IPS-NIHi7 (cell line): ENCODE measurements at regions not wholly inside any gene's neighbourhood (a gene's known extent, or its start where the extent isn't known, plus 50 kb on each side); places are given as distances from the start of the nearest gene placed in this dataset.

Experiments
- DNase-seq: peaks from one replicate; pipeline ENCODE4 v3.0.0; 2012; ENCODE audit warnings: mixed read lengths; ENCODE audit errors: extremely low spot score

DNA sequence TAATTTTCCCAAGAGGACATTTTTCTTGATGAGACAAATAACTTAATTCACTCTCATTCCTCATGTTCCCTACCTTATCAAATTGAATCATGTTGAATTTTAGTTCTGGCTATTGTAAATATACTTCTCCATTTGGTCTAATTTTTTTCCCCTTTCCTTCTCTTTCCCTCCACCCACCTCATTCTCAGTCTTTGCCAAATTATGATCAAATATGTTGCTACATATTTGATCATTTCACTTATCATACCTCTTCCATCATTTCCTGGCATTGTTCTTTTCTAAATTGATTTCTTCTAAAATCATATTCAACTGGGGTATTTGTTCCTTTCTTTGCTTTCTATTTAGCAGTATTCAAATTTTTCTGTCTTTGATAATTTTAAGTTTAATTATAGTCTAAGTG, 52.3 kb downstream of the HDGFL1 start:
- no peak for DNase-seq

DNA sequence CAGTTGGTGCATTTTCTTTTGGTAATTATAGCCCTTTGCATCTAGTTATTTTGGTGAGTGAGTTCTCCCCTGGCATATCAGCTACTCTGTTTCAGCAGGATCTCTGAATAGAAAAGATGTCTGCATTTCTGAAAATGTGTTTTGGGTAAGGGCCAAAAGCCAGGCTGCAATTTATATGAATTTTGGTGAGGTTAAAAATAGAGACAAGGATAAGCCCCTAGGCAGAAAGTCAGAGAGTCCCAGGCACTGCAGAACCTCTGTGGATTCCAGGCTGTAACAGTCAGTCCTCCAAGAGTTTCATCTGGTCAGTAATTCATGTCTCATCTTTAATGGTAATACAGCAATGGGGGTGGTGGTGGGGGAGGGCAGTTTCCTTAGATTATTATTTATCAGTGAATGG, 53.0 kb downstream of the HDGFL1 start:
- no peak for DNase-seq

DNA sequence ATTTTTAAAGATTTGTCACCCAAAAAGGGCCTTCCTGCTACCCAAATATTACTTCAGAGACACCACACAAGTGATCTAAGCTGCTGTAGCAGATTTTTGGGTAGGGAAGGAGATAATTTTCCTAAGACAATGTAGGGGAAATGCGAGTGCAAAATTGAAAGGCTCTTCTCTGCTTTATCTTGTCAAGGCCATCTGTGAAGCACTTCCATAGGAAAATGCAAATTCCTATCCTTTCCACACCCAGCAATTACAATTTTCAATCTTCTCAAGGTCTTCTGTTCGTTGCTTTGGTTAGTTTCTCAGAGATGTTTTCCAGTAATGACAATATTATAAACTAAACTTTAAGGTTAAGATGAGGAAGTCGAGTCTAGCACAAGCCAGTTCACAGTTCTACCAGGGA, 53.4 kb downstream of the HDGFL1 start:
- DNase-seq = no peak

DNA sequence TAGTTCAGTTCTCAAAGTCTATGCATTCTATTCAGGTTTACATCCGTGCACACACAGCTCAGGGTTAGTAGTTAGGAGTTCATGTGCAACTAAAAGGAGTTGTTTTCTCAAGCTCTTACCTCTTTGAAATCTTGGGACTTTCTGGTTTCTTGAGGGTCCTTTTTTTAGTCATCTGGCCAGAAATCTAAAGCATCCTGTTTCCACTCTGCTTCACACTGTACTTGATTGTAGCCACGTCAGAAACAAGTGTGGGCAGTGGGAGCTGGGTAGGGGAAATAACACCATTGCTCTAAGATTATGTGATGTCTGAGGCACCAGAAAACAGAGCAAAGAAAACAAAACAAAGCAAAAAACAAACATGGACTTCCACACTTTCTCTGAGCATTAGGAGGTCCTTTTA, 58.3 kb downstream of the HDGFL1 start:
- no peak for DNase-seq

DNA sequence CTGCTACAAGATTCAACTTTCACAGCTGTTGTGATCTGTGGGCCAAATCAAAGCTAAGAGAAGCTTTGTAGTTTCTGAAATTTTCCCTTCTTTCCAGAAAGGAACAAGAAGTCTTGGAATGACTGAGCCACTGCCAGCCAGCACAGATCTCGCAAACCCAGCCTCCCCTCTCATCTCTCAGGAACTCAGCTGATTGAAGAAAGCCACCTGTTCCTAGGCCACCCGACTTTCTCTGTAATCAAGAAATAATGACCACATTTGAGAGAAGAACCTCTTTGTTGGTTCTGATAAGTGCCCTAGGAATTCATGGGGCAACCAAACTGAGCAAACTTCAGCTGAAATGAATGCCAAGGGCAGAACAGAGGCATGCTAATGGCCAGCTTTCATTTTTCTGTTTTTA, 61.7 kb downstream of the HDGFL1 start:
- DNase-seq = no peak

DNA sequence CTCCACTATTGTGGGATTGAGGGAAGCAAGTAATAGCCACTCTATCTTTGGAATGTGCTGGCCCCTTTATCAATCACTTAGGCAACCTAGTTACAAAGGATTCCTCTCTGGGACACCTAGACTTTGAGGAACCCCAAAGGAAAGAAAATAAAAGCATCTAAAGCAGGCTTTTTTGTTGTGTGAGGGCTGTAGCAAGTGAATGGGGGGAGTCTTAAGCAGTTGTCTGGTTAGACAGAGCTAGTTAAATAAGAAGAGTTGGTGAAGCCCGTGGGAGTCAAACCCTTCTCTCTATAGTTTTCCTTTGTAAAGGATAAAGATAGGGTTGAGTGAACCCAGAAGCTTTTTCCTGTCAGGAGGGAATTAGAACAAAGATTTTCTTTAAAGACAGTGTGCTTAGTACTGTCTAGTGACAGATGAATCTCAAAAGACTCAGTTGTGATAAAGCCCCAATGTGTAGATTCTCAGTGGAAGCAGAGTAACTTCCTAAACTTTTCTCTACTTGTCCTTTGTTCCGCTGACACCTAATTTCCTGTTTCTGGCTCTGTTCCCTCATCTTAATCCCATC, 63.3 kb downstream of the HDGFL1 start:
- DNase-seq = no peak

DNA sequence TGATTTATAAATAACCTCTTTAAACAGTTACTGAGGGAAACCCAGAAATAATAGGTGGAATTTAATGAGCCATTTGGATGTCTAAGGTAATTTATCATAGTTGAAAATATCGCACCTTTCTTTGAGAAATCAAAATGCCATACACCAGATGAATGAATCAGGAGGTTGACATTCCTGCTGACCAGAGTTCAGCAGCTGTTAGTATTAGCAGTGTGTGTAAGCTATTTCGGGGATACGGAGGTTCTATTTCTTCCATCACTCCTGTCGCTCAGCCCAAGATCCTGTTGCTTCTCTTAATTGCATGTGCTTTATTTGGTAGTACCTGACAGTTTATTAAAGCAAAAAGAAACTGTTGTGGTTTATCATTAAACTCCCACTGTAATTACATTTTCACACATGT, 67.1 kb downstream of the HDGFL1 start:
- DNase-seq = no peak

DNA sequence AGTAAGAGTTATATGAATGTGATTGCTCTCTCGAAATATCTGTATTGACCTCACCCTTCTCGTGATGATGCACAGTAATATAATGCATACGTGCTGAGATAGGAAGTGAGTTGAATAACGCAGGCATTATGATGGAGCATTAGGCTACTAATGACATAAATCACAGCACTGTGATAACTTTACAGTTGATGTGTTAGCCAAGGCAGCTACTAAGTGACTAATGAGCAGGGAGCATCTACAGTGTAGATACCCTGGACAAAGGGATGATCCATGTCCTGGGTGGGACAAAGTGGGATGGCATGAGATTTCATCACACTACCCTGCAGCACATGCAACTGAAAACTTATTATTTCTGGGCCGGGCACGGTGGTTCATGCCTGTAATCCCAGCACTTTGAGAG, 68.4 kb downstream of the HDGFL1 start:
- DNase-seq = no peak

DNA sequence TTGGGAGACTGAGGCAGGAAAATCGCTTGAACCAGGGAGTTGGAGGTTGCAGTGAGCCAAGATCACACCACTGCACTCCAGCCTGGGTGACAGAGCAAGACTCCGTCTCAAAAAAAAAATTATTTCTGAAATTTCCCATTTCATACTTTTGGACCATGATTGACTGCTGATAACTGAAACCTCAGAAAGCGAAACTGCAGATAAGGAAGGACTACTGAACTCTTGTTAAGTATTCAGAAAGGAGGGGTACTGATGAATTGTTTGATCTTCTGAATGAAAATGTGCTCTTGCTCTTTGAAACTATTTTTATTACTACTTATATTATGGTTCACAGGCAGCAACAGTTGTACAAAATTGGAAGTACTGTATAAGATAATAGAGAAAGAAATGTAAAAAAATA, 69.0 kb downstream of the HDGFL1 start:
- no peak for DNase-seq

DNA sequence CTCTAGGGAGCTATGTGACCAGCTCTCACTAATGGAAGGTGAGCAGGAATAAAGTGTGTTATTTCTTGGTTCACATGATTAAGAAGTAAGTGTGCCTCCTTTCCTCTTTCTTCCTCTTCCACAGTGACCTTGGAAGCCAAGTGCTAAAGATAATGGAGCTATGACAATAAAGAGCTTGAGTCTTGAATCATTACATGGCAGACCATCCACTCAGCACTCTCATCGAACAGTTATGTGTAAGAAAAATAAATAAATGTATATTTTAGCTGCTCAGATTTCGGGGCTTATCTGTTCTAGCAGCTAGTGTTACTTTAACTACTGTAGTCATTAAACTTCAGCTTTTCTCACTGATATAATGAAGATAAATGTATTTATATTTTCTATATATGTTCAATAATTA, 72.9 kb downstream of the HDGFL1 start:
- no peak for DNase-seq

DNA sequence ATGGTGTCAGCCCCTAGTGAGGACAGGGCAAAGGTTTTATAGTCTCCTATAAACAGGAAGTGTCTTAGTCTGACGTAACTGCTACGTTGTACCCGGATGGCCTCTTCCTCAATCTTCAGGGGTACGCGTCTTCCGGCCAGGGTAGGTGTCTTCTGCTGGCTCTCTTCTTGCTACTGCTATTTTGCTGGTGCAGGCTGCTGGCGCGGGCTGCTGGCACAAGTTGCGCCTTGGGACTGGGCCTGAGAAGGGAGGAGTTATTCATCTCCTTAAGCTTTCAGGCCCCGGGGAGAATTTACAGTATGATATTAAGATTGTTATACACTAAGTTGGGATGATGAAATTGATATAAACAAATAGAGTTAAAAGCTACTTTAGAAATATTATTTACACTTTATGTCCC, 74.4 kb downstream of the HDGFL1 start:
- DNase-seq = no peak

DNA sequence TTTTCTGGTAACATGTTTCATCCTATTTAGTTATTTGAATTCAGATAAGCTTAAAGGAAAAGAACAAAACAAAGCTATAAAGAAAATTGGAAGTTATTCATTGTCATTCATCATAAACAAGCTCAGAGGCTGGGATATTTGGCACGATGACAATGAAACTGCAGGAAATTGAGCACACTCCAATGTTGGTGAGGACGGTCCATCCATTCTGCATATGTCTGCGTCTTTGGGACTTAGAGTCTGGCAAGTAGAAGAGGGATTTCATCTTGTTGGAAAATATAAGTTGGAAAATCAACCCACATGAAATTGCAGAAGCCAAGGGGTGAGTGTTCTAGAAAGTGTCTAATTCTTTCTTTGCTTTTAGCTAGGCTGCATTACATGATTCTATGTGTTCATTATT, 78.4 kb downstream of the HDGFL1 start:
- DNase-seq = no peak

DNA sequence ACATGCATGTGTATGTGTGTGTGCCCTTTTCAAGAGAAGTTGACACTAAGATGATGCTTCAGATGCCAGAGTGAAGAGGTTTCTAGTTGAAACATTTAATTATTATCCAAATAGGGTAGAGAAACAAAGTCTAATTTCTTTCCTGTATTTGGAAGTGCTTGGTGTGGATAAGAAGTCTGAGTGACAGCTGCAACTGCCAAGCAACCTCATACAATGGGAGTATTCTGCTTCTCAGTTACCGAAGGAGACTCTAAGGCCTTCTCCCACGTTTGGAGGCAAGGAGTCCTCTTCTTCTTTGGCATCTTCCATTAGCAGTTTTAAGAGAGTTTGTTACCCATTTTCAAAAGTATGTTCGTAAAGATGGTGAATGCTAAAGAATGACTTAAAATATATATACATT, 82.4 kb downstream of the HDGFL1 start:
- DNase-seq = no peak

DNA sequence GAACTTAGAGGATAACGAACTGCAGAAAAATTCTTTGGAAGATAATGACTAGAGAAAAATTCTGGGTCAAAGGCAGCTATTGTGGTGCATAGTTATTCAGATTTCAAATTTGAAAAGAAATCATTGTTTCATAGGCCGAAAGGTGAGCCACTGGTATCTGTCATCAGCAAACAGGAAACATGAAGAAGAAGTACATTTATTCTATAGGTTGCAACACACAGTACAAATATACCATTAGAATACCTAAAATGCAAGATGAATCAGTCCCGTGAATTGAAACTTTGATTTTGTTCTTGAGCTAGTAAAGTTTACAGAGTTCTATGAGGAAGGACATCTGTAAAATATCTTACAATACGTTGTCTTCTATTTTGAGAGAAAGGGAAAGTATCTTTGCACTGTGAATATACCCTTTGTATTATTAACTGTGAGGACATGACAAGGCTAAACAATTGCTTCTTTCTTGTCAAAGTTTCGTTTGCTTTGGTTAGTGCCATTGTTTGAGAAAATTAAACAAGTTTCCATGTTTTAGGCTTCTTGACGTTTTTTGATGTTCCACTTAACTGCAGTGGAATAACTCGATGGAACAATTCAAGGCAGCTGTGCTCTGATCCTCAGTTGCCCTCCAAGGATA, 84.7 kb downstream of the HDGFL1 start:
- DNase-seq = no peak

DNA sequence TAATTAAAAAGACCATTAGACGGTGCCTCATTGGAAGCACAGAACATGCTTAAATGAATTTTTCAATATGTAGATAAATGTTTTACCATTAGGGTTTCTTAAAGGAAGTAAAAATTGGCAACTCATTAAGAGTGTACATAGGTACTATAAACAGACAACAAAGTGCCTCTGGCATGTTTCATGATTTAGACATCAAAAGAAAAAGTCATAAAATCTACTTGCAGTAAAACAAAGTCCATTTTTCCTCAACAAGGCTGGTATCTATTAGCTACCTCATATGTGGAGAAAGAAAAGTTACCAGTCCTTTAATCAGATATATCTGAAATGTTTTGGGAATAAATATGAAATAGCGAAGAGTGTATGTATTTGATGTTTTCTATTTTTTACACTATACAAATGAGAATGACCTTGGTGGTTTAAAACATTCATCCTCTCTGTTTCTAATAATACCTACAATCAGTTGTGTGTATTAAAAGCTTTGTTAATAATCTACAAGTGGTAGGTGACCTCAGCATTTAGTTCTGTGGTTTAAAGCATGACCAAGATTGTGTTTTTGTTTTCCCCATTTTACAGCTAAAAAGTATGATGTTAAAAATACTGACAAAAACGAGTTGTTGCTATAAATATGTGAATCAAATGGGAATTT, 87.5 kb downstream of the HDGFL1 start:
- DNase-seq = no peak

DNA sequence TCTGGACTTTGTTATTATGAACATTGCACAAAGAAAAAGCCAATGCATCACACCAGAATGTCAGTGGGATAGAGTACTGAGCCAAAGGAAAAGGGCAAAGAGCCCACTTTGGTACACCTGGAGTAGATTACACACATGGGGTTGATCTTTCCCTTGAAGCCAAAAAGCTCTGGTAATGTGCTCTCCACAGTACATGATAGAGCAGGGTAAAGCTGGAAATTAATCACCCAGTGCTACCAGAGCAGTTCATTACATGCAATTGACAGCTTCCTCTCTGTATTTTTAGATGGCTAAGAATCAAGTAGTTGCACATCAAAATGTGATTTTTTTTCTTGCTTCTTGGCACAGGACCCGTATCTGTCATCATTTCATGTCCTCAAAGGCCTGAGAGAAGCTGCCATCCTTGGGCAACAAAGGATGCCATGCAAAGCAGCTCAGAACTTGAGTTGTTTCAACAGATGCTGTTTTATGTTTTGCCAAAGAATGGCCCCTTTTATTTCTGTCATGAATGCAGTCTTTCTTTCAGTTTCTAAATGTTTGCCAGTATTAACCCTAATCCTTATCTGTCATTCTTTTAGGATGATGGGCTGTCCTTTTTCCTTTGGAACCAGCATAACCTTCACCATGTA, 88.1 kb downstream of the HDGFL1 start:
- no peak for DNase-seq

DNA sequence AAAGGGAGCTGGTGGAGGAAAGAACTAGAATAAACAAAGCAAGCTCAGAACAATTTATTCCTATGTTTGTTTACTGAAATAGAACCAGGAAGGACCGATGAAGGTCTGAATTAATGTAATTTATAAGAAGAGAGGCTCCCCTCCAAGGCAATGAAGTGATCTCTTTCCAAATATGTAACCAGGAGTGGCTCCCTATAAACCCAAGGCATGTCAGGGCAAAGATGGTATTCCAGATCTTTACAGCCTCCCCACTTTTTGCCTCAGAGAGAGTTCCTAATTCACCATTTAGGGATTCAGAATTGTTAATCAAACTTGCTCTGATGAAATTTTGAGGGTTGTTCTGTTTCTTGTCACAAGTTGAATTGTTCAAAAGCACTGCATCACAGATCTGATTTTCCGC, 88.8 kb downstream of the HDGFL1 start:
- no peak for DNase-seq

DNA sequence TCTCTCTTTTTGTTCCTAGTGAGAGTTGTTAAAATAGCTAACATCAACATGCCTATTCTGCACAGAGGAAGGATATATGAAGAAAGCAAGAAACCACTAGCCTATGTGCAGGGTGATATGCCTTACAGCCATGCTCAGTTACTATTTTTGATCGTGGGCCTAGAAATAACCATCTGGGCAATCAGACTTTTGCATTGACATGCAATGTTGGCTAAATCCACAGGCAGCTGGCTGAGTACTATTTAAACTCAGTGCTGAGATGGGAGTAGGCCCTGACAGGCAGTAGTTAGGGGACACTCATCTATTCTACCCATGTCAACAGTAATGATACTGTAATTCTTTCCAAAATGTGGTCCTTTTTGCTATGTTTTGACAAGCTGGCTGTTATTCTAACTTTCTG, 89.6 kb downstream of the HDGFL1 start:
- no peak for DNase-seq

DNA sequence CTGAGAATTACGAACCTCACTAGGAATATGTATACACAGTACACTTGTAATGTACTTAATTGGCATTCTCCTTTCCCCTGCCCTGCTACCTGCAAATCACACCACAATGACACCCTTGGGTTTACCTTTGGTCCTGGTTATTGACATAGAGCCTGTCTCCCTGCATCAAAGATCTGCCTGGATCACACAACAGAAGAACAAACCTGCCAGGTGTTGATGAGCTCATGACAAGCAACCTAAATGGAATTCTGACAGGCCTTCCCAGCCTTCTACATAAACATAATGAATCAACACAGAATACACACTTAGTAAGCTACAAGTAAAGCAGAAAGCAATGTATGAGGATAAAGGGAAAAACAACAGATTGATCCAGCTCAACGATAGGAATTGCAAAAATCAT, 95.6 kb downstream of the HDGFL1 start:
- DNase-seq = no peak

DNA sequence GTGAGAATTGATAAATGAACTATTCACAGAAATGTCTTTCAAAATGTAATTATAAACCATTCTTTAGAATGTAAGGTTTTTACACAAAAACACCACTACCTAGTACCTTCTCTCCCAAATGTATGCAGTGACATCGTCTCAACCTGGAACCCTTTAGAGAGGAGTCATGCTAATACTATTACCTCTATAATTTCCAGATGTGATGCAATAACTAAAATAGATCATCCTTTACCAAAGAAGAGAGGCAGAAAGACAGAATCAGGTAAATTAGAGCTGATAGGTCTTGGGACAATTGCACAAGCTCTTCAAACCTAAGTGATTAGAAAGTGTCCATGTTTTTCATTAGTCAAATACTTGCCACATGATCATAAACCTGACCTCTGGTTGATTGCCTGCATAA, 96.7 kb downstream of the HDGFL1 start:
- no peak for DNase-seq

DNA sequence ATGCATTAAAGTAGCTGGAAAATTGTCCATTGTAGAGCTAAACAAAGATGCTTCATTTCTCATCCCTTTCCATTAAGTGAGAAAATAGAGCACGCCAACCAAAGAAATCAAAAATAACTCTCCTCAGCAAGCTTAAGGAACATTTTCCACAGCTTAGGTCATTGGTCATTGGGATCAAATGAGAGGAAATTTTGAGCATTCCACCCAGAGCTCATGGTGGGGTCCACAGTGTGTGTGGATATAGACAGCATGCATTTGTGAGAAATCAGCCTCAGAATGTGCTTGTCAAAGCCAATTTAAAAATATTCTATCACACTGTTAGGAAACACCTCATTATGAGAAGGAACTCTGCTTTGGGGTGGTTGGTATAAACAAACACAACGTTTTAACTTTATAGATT, 97.2 kb downstream of the HDGFL1 start:
- DNase-seq = no peak

DNA sequence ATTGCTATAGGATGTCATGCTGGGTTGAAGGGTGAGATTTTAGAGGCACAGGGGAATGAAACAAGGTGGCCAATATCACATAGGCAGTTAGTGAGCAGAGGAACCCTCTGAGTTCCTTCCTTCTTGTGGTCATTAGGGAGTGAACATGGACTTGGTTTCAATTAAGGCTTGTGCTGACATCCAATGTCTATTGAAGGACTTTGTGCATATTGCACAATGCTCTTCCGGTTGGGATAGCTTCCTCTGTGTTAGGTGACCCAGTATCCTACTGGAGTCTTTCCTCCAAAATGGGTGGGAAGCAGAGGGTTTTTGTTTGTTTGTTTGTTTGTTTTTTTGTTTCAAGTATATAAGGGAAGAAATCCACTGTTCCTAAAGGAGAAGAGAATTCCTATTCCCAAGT, 98.5 kb downstream of the HDGFL1 start:
- DNase-seq = no peak

DNA sequence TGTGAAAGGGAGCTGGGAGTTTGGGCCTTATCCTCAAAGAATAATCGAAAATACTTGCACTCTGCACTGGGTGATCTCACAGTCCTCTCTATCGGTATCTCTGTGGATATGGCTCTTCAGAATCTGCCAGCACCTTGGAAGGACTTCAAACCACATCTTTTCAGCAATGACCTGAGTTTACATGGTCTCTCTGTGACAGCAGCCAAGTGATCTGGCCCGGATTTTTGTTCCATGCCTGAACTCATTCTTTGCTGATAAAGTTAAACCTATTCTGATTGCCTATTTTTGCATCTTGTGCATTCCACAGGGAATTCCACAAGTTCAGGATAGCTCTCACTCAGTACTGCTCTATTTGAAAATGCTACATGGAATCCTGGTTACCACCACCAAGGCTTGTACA, 98.9 kb downstream of the HDGFL1 start:
- DNase-seq = no peak
